ENCODE measurements at regions not wholly inside any gene's neighbourhood (a gene's known extent, or its start where the extent isn't known, plus 50 kb on each side); places are given as distances from the start of the nearest gene placed in this dataset.
"Not testable (repeated sequence)": the region's sequence is repeated elsewhere in the genome, so short reads cannot be mapped to it uniquely, and the experiment has no call there.

- no peak for DNase-seq (ENCODE audit: low read depth, low spot score)
- H3K4me3 ChIP-seq (ENCODE audit: low read length) = no peak overlapping the region
Measured at GRCh38 chr21:19523061-19523460, 1119.5 kb upstream of the TMPRSS15 start.

- DNase-seq (ENCODE audit: low read depth, low spot score) = no peak
- no peak overlapping the region for H3K4me3 ChIP-seq (ENCODE audit: low read length)
Measured at GRCh38 chr21:19523746-19524145, 1120.2 kb upstream of the TMPRSS15 start.

GRCh38 chr21:19529031-19529430 is 1125.4 kb upstream of the TMPRSS15 start:
- no peak overlapping the region for H3K4me3 ChIP-seq (ENCODE audit: low read length)
- no peak for DNase-seq (ENCODE audit: low read depth, low spot score)

GRCh38 chr21:19535356-19535755 is 1131.8 kb upstream of the TMPRSS15 start:
- H3K4me3 ChIP-seq (ENCODE audit: low read length) = no peak overlapping the region
- no peak for DNase-seq (ENCODE audit: low read depth, low spot score)

GRCh38 chr21:19537116-19537515 is 1133.5 kb upstream of the TMPRSS15 start:
- no peak for DNase-seq (ENCODE audit: low read depth, low spot score)

GRCh38 chr21:19540287-19540686 is 1136.7 kb upstream of the TMPRSS15 start:
- H3K4me3 ChIP-seq (ENCODE audit: low read length) = no peak overlapping the region
- no peak for DNase-seq (ENCODE audit: low read depth, low spot score)

More at GRCh38 chr21:19537116-19537515, 1133.5 kb upstream of the TMPRSS15 start:
- H3K4me3 ChIP-seq (ENCODE audit: low read length) = no peak overlapping the region

- DNase-seq (ENCODE audit: low read depth, low spot score) = no peak
Measured at GRCh38 chr21:19541602-19542001, 1138.0 kb upstream of the TMPRSS15 start.

GRCh38 chr21:19544493-19544892 is 1140.9 kb upstream of the TMPRSS15 start:
- not testable (repeated sequence) for DNase-seq (ENCODE audit: low read depth, low spot score); H3K4me3 ChIP-seq (ENCODE audit: low read length)

More at GRCh38 chr21:19541602-19542001, 1138.0 kb upstream of the TMPRSS15 start:
- H3K4me3 ChIP-seq (ENCODE audit: low read length) = no peak overlapping the region

GRCh38 chr21:19547951-19548840 is 1144.6 kb upstream of the TMPRSS15 start:
- no peak overlapping the region for H3K4me3 ChIP-seq (ENCODE audit: low read length)
- no peak for DNase-seq (ENCODE audit: low read depth, low spot score)

GRCh38 chr21:19553919-19554615 is 1150.5 kb upstream of the TMPRSS15 start:
- DNase-seq (ENCODE audit: low read depth, low spot score) = no peak
- H3K4me3 ChIP-seq (ENCODE audit: low read length) = no peak overlapping the region

GRCh38 chr21:19557046-19557445 is 1153.5 kb upstream of the TMPRSS15 start:
- DNase-seq (ENCODE audit: low read depth, low spot score) = no peak

GRCh38 chr21:19557488-19557887 is 1153.9 kb upstream of the TMPRSS15 start:
- H3K4me3 ChIP-seq (ENCODE audit: low read length) = no peak overlapping the region
- DNase-seq (ENCODE audit: low read depth, low spot score) = no peak

More at GRCh38 chr21:19557046-19557445, 1153.5 kb upstream of the TMPRSS15 start:
- H3K4me3 ChIP-seq (ENCODE audit: low read length) = no peak overlapping the region

GRCh38 chr21:19565587-19565986 is 1162.0 kb upstream of the TMPRSS15 start:
- H3K4me3 ChIP-seq (ENCODE audit: low read length) = no peak overlapping the region
- DNase-seq (ENCODE audit: low read depth, low spot score) = no peak

- DNase-seq (ENCODE audit: low read depth, low spot score) = no peak
- no peak overlapping the region for H3K4me3 ChIP-seq (ENCODE audit: low read length)
Measured at GRCh38 chr21:19566975-19567374, 1163.4 kb upstream of the TMPRSS15 start.

- H3K4me3 ChIP-seq (ENCODE audit: low read length) = no peak overlapping the region
- no peak for DNase-seq (ENCODE audit: low read depth, low spot score)
Measured at GRCh38 chr21:19577381-19577780, 1173.8 kb upstream of the TMPRSS15 start.

- no peak for DNase-seq (ENCODE audit: low read depth, low spot score)
Measured at GRCh38 chr21:19590044-19590443, 1186.5 kb upstream of the TMPRSS15 start.

GRCh38 chr21:19603011-19603593 is 1199.5 kb upstream of the TMPRSS15 start:
- no peak for DNase-seq (ENCODE audit: low read depth, low spot score)
- no peak overlapping the region for H3K4me3 ChIP-seq (ENCODE audit: low read length)

More at GRCh38 chr21:19590044-19590443, 1186.5 kb upstream of the TMPRSS15 start:
- no peak overlapping the region for H3K4me3 ChIP-seq (ENCODE audit: low read length)

GRCh38 chr21:19608101-19608621 is 1204.6 kb upstream of the TMPRSS15 start:
- no peak overlapping the region for H3K4me3 ChIP-seq (ENCODE audit: low read length)
- no peak for DNase-seq (ENCODE audit: low read depth, low spot score)

- H3K4me3 ChIP-seq (ENCODE audit: low read length) = no peak overlapping the region
- no peak for DNase-seq (ENCODE audit: low read depth, low spot score)
Measured at GRCh38 chr21:19609611-19610010, 1206.0 kb upstream of the TMPRSS15 start.

Measured in Jurkat, Clone E6-1 (cell line).